Lower leg skin (tissue), 4 donors: ENCODE measurements at regions not wholly inside any gene's neighbourhood (a gene's known extent, or its start where the extent isn't known, plus 50 kb on each side); places are given as distances from the start of the nearest gene placed in this dataset.

ENCODE experiments used
- DNase-seq, 2 donors: peaks; one replicate each; pipeline ENCODE4 v3.0.0-alpha.2; 2019; ENCODE audit warnings: low spot score in 2 of 2
- H3K4me3 ChIP-seq: fragments of 200-600 bp; sonication (generic); 2 replicates; pipeline ENCODE4 v1.5.1; 2017; ENCODE audit warnings: mild to moderate bottlenecking, low read depth; ENCODE audit not compliant: poor library complexity, severe bottlenecking
- CTCF ChIP-seq, 3 donors: fragments of 450-650 bp; IDR thresholded peaks; one replicate each; pipeline ENCODE4 v1.5.1; 2016; ENCODE audit warnings: antibody characterized with exemption in 3 of 3, mild to moderate bottlenecking in 3 of 3, moderate library complexity in 2 of 3
- POLR2A ChIP-seq, 2 donors: fragments of 450-650 bp; IDR thresholded peaks; one replicate each; pipeline ENCODE4 v1.6.1; 2016 to 2017; ENCODE audit warnings: antibody characterized with exemption in 2 of 2, mild to moderate bottlenecking in 1 of 2, moderate library complexity in 1 of 2
- WGBS, 2 donors: methylation state at CpG; one replicate each; pipeline ENCODE4 v1.1.5; 2018; 5-methylcytosine and 5-hydroxymethylcytosine counted together
- intact Hi-C: fragments of 100-400 bp; cut with DNase I; formaldehyde crosslinking; loops from one replicate; pipeline ENCODE4 v1.15.0; 2023; ENCODE audit warnings: low total_unique reads

- WGBS, 2 donors: 77 to 81% methylated on average over 3 of the region's 3 CpGs
These were observed 359.0 kb upstream of the CHRM2 start for GRCh38 chr7:136509466-136509865.

GRCh38 chr7:136502162-136502561 lies 366.3 kb upstream of the CHRM2 start:
- intact Hi-C loops: no loop called here
- H3K4me3 ChIP-seq: no peak overlapping the region
- TF ChIP-seq POLR2A (IDR thresholded peaks at IDR 0.05) (no peak), CTCF (IDR thresholded peaks at IDR 0.05) (no peak)
- no peak for DNase-seq
- WGBS, 2 donors: 50 to 74% methylated on average over 1 of the region's 1 CpG

More at GRCh38 chr7:136509466-136509865, 359.0 kb upstream of the CHRM2 start:
- intact Hi-C loops: no loop called here
- no peak overlapping the region for H3K4me3 ChIP-seq
- no peak for TF ChIP-seq CTCF (IDR thresholded peaks at IDR 0.05)
- TF ChIP-seq POLR2A (IDR thresholded peaks at IDR 0.05): no peak
- no peak for DNase-seq

GRCh38 chr7:136501151-136501550 lies 367.3 kb upstream of the CHRM2 start:
- intact Hi-C loops: no loop called here
- DNase-seq: no peak
- TF ChIP-seq CTCF (IDR thresholded peaks at IDR 0.05): no peak
- no peak for TF ChIP-seq POLR2A (IDR thresholded peaks at IDR 0.05)
- H3K4me3 ChIP-seq: no peak overlapping the region
- WGBS, 2 donors: 78 to 83% methylated on average over 3 of the region's 3 CpGs

- TF ChIP-seq CTCF (IDR thresholded peaks at IDR 0.05): no peak
- TF ChIP-seq POLR2A (IDR thresholded peaks at IDR 0.05): no peak
- WGBS, 2 donors: 60 to 67% methylated on average over 2 of the region's 2 CpGs
- no peak overlapping the region for H3K4me3 ChIP-seq
- no peak for DNase-seq
- intact Hi-C loops: no loop called here
These were observed 371.9 kb upstream of the CHRM2 start for GRCh38 chr7:136496551-136496950.

- TF ChIP-seq POLR2A (IDR thresholded peaks at IDR 0.05) (no peak), CTCF (IDR thresholded peaks at IDR 0.05) (no peak)
These were observed 373.4 kb upstream of the CHRM2 start for GRCh38 chr7:136495081-136495480.

GRCh38 chr7:136492366-136492765 lies 376.1 kb upstream of the CHRM2 start:
- intact Hi-C loops: no loop called here
- 63 to 82% methylated on average over 4 of the region's 4 CpGs for WGBS, 2 donors
- no peak for TF ChIP-seq POLR2A (IDR thresholded peaks at IDR 0.05)
- TF ChIP-seq CTCF (IDR thresholded peaks at IDR 0.05): no peak
- H3K4me3 ChIP-seq: no peak overlapping the region
- no peak for DNase-seq

More at GRCh38 chr7:136495081-136495480, 373.4 kb upstream of the CHRM2 start:
- no peak for DNase-seq
- intact Hi-C loops: no loop called here
- H3K4me3 ChIP-seq: no peak overlapping the region
- 54 to 60% methylated on average over 4 of the region's 4 CpGs for WGBS, 2 donors
